H4 (cell line): ENCODE measurements at regions not wholly inside any gene's neighbourhood (a gene's known extent, or its start where the extent isn't known, plus 50 kb on each side); places are given as distances from the start of the nearest gene placed in this dataset.
A peak's percentile ranks its signal among the peaks of the same experiment; 100 is the strongest.

Experiments used
- DNase-seq: peaks from one replicate; pipeline ENCODE4 v3.0.0-alpha.2; 2015; ENCODE audit warnings: low spot score

DNA sequence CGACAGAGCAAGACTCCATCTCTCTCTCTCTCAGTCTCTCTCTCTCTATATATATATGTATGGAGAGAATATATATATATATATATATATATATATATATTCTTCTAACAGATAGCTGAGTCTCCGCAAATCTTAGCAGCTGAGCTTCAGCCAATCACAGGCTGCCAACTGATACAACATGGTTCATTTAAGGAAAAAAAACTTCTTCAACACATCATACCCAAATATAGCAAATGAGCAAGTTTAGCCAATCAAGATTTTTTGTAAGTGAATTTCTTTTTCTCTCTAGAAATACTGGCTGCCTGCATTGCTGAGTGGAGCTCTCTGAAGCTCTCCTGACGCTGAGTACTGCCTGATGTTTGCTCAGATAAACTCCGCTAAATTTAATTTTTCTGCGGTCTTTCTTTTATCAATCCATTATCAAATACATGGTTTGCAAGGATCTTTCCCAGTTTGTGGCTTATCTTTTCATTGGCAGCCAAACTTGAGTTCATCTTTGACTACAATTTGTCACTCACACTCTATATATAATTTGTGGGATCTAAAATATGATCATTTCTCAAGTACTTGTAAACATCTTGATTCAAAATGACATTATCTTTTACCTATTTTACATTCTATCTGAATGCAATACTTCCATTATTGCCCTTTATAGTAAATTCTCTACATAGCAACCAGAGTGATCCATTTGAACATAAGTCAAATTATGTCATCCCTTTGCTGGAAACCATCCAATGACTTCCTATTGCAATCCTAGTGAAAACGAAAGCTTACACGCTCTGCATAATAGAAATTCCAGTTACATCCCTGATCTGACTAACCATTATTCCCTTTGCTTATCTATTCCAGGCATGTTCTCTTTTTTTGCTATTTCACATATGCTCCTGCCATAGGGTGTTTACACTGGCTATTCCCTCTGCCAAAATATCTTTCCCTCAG lies 2131.7 kb downstream of the MRPL39 start:
- DNase-seq: peak; percentile 17

DNA sequence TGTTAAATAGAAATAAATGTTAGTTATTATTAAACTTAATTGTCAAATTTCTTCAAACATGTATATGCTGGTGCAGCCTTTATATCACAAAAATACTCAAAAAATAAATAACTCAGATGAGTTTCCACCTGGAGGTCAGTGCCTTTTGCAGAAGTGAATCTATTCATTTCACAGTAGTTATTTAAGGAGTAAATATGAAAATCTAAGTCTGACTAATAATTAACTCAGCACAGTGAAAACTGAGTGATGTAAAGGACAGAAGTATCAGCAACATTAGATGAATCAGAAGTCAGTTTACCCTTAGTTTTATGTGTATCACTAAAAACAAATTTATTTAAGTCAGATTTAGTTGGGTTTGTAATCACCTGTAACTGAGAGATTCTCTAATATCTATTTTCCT lies 2135.4 kb downstream of the MRPL39 start:
- no peak for DNase-seq

- DNase-seq: no peak
Measured at GRCh38 chr21:23463365-23463764, 2143.9 kb downstream of the MRPL39 start.

DNA sequence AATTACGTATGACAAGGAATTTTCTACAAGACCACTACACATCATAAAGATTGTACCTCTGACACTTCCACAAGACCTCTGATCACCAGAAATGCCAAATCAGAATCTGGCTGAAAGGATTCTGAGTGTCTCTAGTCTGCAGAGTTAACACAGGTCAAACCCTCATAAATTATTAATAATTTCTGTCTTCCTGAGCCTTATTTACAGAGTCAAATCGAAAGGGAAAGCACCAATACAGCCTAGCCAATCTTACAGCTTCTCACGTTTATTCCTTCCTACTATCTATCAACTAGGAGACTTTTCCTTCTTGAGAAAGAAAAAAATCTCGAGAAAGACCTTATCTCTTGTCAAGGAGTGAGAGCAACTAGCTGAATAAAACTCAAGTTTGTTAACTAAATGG lies 2151.6 kb downstream of the MRPL39 start:
- no peak for DNase-seq

DNA sequence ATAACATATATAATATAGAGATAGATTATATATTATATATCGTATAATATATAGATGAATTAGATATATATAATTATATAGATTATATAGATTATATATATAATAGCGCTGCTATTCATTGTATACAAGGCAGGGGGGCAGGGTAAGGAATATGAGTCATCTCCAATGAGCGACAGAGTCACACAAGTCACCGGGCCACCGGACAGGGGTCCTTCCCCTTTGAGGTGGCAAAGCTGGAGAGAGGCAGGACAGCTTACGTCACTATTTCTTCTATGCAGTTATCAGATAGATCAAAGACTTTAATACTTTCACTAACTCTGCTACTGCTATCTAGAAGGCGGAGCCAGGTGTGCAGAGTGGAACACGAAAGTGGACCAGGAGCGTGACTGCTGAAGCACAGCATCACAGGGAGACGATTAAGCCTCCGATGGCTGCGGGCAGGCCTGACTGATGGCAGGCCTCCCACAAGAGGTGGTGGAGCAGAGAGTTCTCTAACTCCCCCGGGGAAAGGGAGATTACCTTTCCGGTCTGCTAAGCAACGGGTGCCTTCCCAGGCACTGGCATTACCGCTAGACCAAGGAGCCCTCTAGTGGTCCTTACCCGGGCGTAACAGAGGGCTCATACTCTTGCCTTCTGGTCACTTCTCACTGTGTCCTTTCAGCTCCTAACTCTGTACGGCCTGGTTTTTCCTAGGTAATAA lies 2154.7 kb downstream of the MRPL39 start:
- DNase-seq: peak; percentile 59

DNA sequence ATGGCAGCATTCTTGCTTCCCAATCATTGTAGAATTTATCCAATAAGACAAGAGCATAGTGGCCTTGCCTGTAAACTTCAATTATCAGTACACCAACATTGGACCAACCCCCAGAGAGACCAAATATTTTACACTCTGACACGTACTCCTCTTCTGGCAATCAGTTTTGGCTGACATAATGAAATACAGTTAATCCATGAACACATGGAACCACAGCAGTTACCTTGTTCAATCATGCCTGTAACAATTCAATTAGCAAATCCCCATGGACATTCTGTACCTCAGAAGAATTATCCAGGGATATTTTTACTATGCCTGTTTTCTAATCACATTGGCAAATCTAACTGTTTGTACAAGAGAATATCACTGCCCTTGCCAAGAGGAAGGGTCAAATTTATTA lies 2162.0 kb downstream of the MRPL39 start:
- DNase-seq: no peak

- DNase-seq: no peak
Measured at GRCh38 chr21:23438081-23438480, 2169.2 kb downstream of the MRPL39 start.

- no peak for DNase-seq
Measured at GRCh38 chr21:23402929-23403520, 2204.3 kb downstream of the MRPL39 start.

GRCh38 chr21:23401278-23401677 lies 2206.0 kb downstream of the MRPL39 start:
- peak; percentile 34 for DNase-seq

- DNase-seq: no peak
Measured at GRCh38 chr21:23398726-23399125, 2208.6 kb downstream of the MRPL39 start.

GRCh38 chr21:23394458-23394857 lies 2212.8 kb downstream of the MRPL39 start:
- DNase-seq: no peak

DNA sequence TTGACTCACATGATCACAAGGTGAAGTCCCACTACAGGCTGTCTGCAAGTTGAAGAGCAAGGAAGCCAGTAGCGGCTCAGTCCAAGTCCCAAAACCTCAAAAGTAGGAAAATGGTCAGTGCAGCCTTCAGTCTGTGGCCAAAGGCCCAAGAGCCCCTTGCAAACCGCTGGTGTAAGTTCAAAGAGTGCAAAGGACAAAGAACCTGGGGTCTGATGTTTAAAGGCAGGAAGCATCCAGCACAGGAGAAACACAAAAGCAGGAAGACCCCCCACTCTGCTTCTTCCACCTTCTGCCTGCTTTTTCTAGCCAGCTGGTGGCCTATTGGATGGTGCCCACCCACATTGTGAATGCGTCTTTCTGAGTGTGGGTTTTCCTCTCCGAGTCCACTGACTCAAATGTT lies 2222.6 kb downstream of the MRPL39 start:
- no peak for DNase-seq

- DNase-seq: no peak
Measured at GRCh38 chr21:23374155-23374554, 2233.1 kb downstream of the MRPL39 start.

DNA sequence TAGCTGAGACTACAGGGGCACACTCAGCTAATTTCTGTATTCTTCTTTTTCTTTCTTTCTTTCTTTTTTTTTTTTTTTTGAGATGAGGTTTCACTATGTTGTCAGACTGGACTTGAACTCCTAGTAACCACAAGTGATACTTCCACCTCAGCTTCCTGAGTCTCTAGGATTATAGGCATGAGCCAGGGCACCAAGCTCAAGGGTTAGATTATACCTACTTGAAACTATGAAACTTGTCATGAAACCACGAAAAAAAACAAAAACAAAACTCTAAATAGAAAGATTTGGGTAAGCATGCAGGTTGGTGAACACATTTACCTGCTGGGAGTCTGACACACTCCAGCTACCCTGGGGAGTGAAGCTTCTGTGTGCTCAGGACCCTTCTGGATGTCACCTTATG lies 2250.4 kb downstream of the MRPL39 start:
- DNase-seq: no peak

GRCh38 chr21:23316190-23316589 lies 2291.1 kb downstream of the MRPL39 start:
- DNase-seq: no peak

- no peak for DNase-seq
Measured at GRCh38 chr21:23308741-23309140, 2298.5 kb downstream of the MRPL39 start.

DNA sequence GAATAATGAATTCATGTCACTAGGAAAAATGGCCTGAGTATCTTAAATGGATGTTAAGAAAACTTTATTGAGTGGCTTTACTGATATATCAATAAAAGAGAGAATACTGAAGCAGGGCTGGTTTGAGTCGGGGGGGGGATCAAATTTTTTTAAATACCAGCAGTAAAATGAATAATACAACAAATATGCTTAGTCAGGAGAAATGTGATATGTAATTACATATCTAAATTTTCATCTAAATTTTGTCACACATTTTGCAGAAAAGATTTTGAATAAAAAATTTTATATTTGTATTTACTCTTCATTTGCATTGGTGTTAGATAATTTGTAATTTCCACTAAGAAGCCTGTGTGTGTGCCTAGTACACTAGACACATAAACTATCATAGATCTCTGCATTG lies 2300.2 kb downstream of the MRPL39 start:
- no peak for DNase-seq

DNA sequence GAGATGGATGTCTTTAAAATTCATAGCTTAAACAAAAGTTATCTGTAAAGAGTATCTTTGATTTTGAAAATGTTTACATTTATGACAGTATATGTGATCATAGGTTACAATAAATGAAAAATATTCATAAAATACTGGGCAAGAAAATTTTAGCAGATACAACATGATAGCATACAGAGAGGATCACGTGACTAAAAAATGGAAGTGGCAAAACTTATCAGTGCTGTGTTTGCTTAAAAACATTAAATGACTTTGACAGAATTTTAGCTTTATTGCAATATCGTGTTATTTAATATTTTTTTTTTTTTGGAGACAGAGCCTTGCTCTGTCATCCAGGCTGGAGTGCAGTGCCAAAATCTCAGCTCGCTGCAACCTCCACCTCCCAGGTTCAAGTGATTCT lies 2294.1 kb downstream of the NCAM2 start:
- no peak for DNase-seq

DNA sequence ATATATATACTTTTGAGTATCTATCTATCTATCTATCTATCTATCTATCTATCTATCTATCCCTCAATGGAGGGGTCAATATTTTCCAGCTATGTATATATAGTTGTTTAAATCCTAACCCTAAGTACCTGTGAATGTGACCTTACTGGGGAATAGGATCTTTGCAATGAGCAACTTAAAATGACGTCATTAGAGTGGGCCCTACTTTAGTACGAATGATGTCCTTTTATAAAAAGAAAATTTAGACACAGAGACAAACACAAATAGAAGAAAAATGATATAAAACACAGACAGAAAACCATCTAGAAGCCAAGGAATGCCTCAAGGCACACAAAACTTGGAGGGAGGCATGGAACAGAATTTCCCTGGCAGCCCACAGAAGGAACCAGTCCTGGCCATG lies 2283.7 kb downstream of the NCAM2 start:
- DNase-seq: no peak

DNA sequence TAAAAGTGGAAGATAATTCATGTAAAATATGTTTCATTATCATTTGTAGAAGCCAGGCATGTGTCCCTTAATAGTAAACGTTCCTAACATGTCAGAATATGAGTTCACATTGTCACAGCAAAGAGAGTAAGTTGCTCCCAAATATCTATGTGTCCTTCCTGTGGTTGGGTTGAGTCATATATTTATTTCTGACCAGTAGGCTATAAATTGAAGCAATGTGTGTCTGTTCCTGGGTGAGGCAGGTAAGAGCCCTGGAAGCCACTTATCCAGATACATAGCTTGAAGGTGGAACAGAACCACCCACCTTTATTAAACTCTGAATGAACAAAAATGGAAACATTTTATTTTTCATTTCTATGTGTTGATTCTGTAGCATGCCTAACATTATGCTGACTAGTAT lies 2251.6 kb downstream of the NCAM2 start:
- no peak for DNase-seq

GRCh38 chr21:23247334-23247733 lies 2249.1 kb downstream of the NCAM2 start:
- no peak for DNase-seq

DNA sequence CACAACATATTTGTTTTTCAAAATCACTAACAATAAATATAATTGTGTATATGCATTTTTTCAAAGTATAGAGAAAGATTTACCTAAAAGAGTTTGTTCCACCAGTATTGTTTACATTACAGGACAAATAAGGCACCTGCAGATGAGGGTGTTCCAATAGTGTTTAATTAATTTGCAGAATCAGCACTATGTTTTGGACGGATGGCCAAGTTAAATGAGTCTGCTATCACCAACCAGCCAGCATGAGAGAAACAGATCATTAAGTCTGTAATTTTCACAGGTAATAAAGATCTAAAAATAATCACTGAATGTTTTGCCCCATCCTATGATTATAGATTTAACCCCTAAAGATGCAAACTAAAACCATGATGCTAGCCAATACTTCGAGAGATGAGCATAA lies 2247.0 kb downstream of the NCAM2 start:
- no peak for DNase-seq

DNA sequence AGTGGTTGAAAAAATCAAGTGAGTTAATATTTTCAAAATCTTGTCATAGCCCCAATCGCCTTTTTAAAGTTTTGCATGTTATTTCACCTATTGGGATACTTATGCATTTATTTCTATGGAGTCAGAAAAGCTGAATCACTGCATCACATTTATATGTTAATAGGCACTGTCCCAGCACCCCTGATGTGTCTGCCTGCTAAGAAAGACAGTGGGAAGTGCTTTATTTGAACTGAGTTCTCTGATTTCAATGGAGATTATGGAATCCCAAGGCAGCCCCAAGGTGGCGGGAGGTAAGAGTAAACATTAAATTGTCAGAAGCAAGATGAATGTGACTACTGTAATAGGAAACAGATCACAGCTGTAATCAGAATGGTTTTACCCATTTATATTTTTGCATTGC lies 2225.7 kb downstream of the NCAM2 start:
- DNase-seq: no peak
